ENCODE measurements at regions not wholly inside any gene's neighbourhood (a gene's known extent, or its start where the extent isn't known, plus 50 kb on each side); places are given as distances from the start of the nearest gene placed in this dataset.

DNA sequence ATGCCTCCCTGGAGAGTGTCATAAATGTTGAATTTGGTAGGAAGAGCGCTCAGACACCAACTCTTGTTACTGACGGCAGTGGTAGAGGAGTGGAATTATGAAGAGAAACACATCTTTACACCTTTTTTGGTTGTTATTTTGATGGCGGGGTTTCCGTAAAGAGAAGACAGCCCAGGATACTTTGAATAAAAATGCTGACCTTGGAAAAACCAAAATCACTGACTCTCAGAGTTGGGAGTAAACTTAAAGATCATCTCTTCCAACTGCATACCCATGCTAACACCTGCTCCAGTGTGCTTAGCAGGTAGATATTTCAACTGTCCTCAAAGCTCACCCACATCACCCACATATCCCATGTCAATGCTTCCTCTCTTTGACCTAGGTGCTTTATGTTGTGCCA, 498.6 kb downstream of the LIG4 start:
- Histone ChIP-seq H3K4me3 (ENCODE audit: insufficient read depth, low read depth, low read length) (no peak overlapping the region), H3K9me3 (ENCODE audit: insufficient read depth, low read depth, low read length) (no peaks in the 10 kb centered on the region), H3K79me2 (ENCODE audit: insufficient read depth, low read length) (no peaks in the 10 kb centered on the region), H3K4me2 (ENCODE audit: low read length) (no peak overlapping the region), H3K36me3 (ENCODE audit: insufficient read depth, low read length) (no peaks in the 10 kb centered on the region), H3K27ac (ENCODE audit: low read depth, low read length) (no peak overlapping the region), H2AFZ (ENCODE audit: low read depth, low read length) (no peak overlapping the region), H3K27me3 (ENCODE audit: insufficient read depth, low read length) (no peaks in the 10 kb centered on the region), H4K20me1 (ENCODE audit: insufficient read depth, low read length) (no peaks in the 10 kb centered on the region), H3K4me1 (ENCODE audit: insufficient read depth, low read length) (no peaks in the 10 kb centered on the region), H3K9ac (ENCODE audit: low read length) (no peak overlapping the region)
- H3K4me1 Mint-ChIP-seq (ENCODE audit: low read depth, unreplicated experiment) = no peaks in the 10 kb centered on the region
- no peak for FAIRE-seq
- no peak overlapping the region for H3K27ac Mint-ChIP-seq (ENCODE audit: unreplicated experiment)
- H3K9me3 Mint-ChIP-seq (ENCODE audit: unreplicated experiment) = no peaks in the 10 kb centered on the region
- no peaks in the 10 kb centered on the region for H3K36me3 Mint-ChIP-seq (ENCODE audit: low read depth, unreplicated experiment)
- no peak for DNase-seq (ENCODE audit: low read depth)
- H3K27me3 Mint-ChIP-seq (ENCODE audit: low read depth, unreplicated experiment) = no peaks in the 10 kb centered on the region
- no peak overlapping the region for H3K4me3 Mint-ChIP-seq (ENCODE audit: unreplicated experiment)
- no peak for TF ChIP-seq CTCF (IDR thresholded peaks at IDR 0.05; ENCODE audit: insufficient read depth, low read depth, low read length)
- TF ChIP-seq EZH2 (IDR thresholded peaks at IDR 0.05; ENCODE audit: insufficient read depth, low read length) = no peak

GRCh38 chr13:107716241-107716640, 499.1 kb downstream of the LIG4 start:
- DNase-seq (ENCODE audit: low read depth) (no peak), FAIRE-seq (no peak)
- no peaks in the 10 kb centered on the region for H3K9me3 Mint-ChIP-seq (ENCODE audit: unreplicated experiment)
- no peak overlapping the region for H3K27ac ChIP-seq (ENCODE audit: low read depth, low read length)
- no peak overlapping the region for H3K4me3 ChIP-seq (ENCODE audit: insufficient read depth, low read depth, low read length)
- no peak overlapping the region for H3K9ac ChIP-seq (ENCODE audit: low read length)
- H3K79me2 ChIP-seq (ENCODE audit: insufficient read depth, low read length) = no peaks in the 10 kb centered on the region
- no peaks in the 10 kb centered on the region for H3K4me1 ChIP-seq (ENCODE audit: insufficient read depth, low read length)
- no peaks in the 10 kb centered on the region for H3K27me3 Mint-ChIP-seq (ENCODE audit: low read depth, unreplicated experiment)
- no peaks in the 10 kb centered on the region for H3K36me3 Mint-ChIP-seq (ENCODE audit: low read depth, unreplicated experiment)
- H3K36me3 ChIP-seq (ENCODE audit: insufficient read depth, low read length) = no peaks in the 10 kb centered on the region
- no peaks in the 10 kb centered on the region for H3K4me1 Mint-ChIP-seq (ENCODE audit: low read depth, unreplicated experiment)
- TF ChIP-seq CTCF (IDR thresholded peaks at IDR 0.05; ENCODE audit: insufficient read depth, low read depth, low read length) = no peak
- TF ChIP-seq EZH2 (IDR thresholded peaks at IDR 0.05; ENCODE audit: insufficient read depth, low read length) = no peak
- H2AFZ ChIP-seq (ENCODE audit: low read depth, low read length) = no peak overlapping the region
- no peaks in the 10 kb centered on the region for H3K27me3 ChIP-seq (ENCODE audit: insufficient read depth, low read length)
- no peaks in the 10 kb centered on the region for H4K20me1 ChIP-seq (ENCODE audit: insufficient read depth, low read length)
- no peak overlapping the region for H3K4me3 Mint-ChIP-seq (ENCODE audit: unreplicated experiment)
- no peak overlapping the region for H3K27ac Mint-ChIP-seq (ENCODE audit: unreplicated experiment)
- H3K9me3 ChIP-seq (ENCODE audit: insufficient read depth, low read depth, low read length) = no peaks in the 10 kb centered on the region
- no peak overlapping the region for H3K4me2 ChIP-seq (ENCODE audit: low read length)

DNA sequence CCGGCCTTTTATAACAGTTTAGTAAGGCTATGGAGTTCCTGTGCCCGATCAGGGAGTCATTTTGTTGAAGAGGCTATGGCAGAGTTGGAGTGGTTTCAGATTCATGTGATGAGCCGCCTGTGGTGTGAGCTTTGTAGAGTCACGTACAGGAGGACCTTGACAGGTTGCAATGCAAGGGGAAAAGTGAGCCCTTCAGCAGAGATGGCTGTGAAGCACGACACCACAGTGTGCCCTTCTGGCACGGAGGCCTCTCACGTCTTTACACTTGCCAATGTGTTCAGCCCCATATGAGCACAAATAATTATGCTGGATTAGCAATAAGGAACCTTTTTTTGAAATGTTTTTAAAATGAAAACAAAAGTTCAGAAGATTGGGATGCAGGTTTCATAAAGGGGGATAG, 499.8 kb downstream of the LIG4 start:
- FAIRE-seq (no peak), DNase-seq (ENCODE audit: low read depth) (no peak)
- Histone ChIP-seq H4K20me1 (ENCODE audit: insufficient read depth, low read length) (no peaks in the 10 kb centered on the region), H3K4me3 (ENCODE audit: insufficient read depth, low read depth, low read length) (no peak overlapping the region), H3K4me1 (ENCODE audit: insufficient read depth, low read length) (no peaks in the 10 kb centered on the region), H3K9ac (ENCODE audit: low read length) (no peak overlapping the region), H3K36me3 (ENCODE audit: insufficient read depth, low read length) (no peaks in the 10 kb centered on the region), H3K27me3 (ENCODE audit: insufficient read depth, low read length) (no peaks in the 10 kb centered on the region), H3K4me2 (ENCODE audit: low read length) (no peak overlapping the region), H3K79me2 (ENCODE audit: insufficient read depth, low read length) (no peaks in the 10 kb centered on the region), H2AFZ (ENCODE audit: low read depth, low read length) (no peak overlapping the region), H3K9me3 (ENCODE audit: insufficient read depth, low read depth, low read length) (no peaks in the 10 kb centered on the region), H3K27ac (ENCODE audit: low read depth, low read length) (no peak overlapping the region)
- H3K27me3 Mint-ChIP-seq (ENCODE audit: low read depth, unreplicated experiment) = no peaks in the 10 kb centered on the region
- no peaks in the 10 kb centered on the region for H3K4me1 Mint-ChIP-seq (ENCODE audit: low read depth, unreplicated experiment)
- TF ChIP-seq CTCF (IDR thresholded peaks at IDR 0.05; ENCODE audit: insufficient read depth, low read depth, low read length) (no peak), EZH2 (IDR thresholded peaks at IDR 0.05; ENCODE audit: insufficient read depth, low read length) (no peak)
- H3K27ac Mint-ChIP-seq (ENCODE audit: unreplicated experiment) = no peak overlapping the region
- H3K9me3 Mint-ChIP-seq (ENCODE audit: unreplicated experiment) = no peaks in the 10 kb centered on the region
- H3K36me3 Mint-ChIP-seq (ENCODE audit: low read depth, unreplicated experiment) = no peaks in the 10 kb centered on the region
- H3K4me3 Mint-ChIP-seq (ENCODE audit: unreplicated experiment) = no peak overlapping the region

Data from astrocyte (in vitro differentiated cells and primary cell).